Liver (tissue), 8 donors: ENCODE measurements at regions not wholly inside any gene's neighbourhood (a gene's known extent, or its start where the extent isn't known, plus 50 kb on each side); places are given as distances from the start of the nearest gene placed in this dataset.

ENCODE experiments used
- DNase-seq: peaks from one replicate; pipeline ENCODE4 v3.0.0-alpha.2; 2017; ENCODE audit warnings: low spot score
- H3K27ac ChIP-seq, 2 donors: one replicate each; pipeline ENCODE4 v1.7.0; 2013; ENCODE audit warnings: inconsistent platforms in 2 of 2, low read length in 2 of 2, control low read depth in 1 of 2, low read depth in 1 of 2, mild to moderate bottlenecking in 1 of 2
- H3K27me3 ChIP-seq, 4 donors: one replicate each; pipeline versions ENCODE4 v1.6.1 to v1.7.0; 2013; ENCODE audit warnings: low read length in 3 of 4, inconsistent platforms in 1 of 4, mild to moderate bottlenecking in 1 of 4, moderate library complexity in 1 of 4; ENCODE audit not compliant: control insufficient read depth in 4 of 4, insufficient read depth in 4 of 4
- H3K36me3 ChIP-seq, 4 donors: one replicate each; pipeline versions ENCODE4 v1.6.1 to v1.7.0; 2013; ENCODE audit warnings: low read length in 3 of 4, mild to moderate bottlenecking in 3 of 4, low read depth in 1 of 4, moderate library complexity in 1 of 4; ENCODE audit not compliant: control insufficient read depth in 4 of 4, insufficient read depth in 3 of 4
- H3K4me1 ChIP-seq, 4 donors: one replicate each; pipeline versions ENCODE4 v1.6.1 to v1.7.0; 2013; ENCODE audit warnings: low read length in 3 of 4, mild to moderate bottlenecking in 3 of 4, moderate library complexity in 1 of 4; ENCODE audit not compliant: control insufficient read depth in 4 of 4, insufficient read depth in 4 of 4
- H3K4me3 ChIP-seq, 3 donors: one replicate each; pipeline versions ENCODE4 v1.6.1 to v1.7.0; 2013; ENCODE audit warnings: low read length in 3 of 3, control low read depth in 1 of 3, low read depth in 1 of 3, mild to moderate bottlenecking in 1 of 3
- H3K9ac ChIP-seq, 2 donors: one replicate each; pipeline ENCODE4 v1.7.0; 2013; ENCODE audit warnings: low read length in 2 of 2, mild to moderate bottlenecking in 2 of 2, moderate library complexity in 2 of 2, control low read depth in 1 of 2, low read depth in 1 of 2
- H3K9me3 ChIP-seq, 4 donors: one replicate each; pipeline versions ENCODE4 v1.6.1 to v1.7.0; 2013; ENCODE audit warnings: low read length in 3 of 4; ENCODE audit not compliant: control insufficient read depth in 4 of 4
- CTCF ChIP-seq: fragments of 150-350 bp; IDR thresholded peaks from 2 replicates; pipeline ENCODE4 v1.5.1; 2017; ENCODE audit warnings: improper control_type of control experiment, low read depth, low read length; ENCODE audit not compliant: missing input control
- EGR1 ChIP-seq, 2 donors: IDR thresholded peaks; 2 replicates each; pipeline ENCODE4 v1.6.1; 2016 to 2018; ENCODE audit warnings: antibody characterized with exemption in 2 of 2, low read depth in 2 of 2
- FOXA1 ChIP-seq: IDR thresholded peaks from 2 replicates; pipeline ENCODE4 v1.6.1; 2016; ENCODE audit warnings: antibody characterized with exemption
- GABPA ChIP-seq, 2 donors: IDR thresholded peaks in 1 of 2; conservative IDR thresholded peaks in 1 of 2; 2 replicates each; pipeline ENCODE4 v1.6.1; 2016; ENCODE audit warnings: antibody characterized with exemption in 2 of 2, mild to moderate bottlenecking in 1 of 2, moderate library complexity in 1 of 2
- HNF4A ChIP-seq, 2 donors: conservative IDR thresholded peaks; 2 replicates each; pipeline ENCODE4 v1.6.1; 2016; ENCODE audit warnings: antibody characterized with exemption in 2 of 2, mild to moderate bottlenecking in 2 of 2
- HNF4G ChIP-seq: IDR thresholded peaks from 2 replicates; pipeline ENCODE4 v1.6.1; 2016; ENCODE audit warnings: antibody characterized with exemption
- JUND ChIP-seq, 2 donors: IDR thresholded peaks; 2 replicates each; pipeline ENCODE4 v1.6.1; 2016; ENCODE audit warnings: antibody characterized with exemption in 2 of 2
- NR2F2 ChIP-seq: IDR thresholded peaks from 2 replicates; pipeline ENCODE4 v1.6.1; 2016; ENCODE audit warnings: antibody characterized with exemption
- RAD21 ChIP-seq, 2 donors: IDR thresholded peaks; 2 replicates each; pipeline ENCODE4 v1.6.1; 2016; ENCODE audit warnings: antibody characterized with exemption in 2 of 2, mild to moderate bottlenecking in 2 of 2
- REST ChIP-seq: IDR thresholded peaks from 2 replicates; pipeline ENCODE4 v1.6.1; 2016; ENCODE audit warnings: antibody characterized with exemption, mild to moderate bottlenecking
- RXRA ChIP-seq, 2 donors: IDR thresholded peaks; 2 replicates each; pipeline ENCODE4 v1.6.1; 2017 to 2018; ENCODE audit warnings: antibody characterized with exemption in 2 of 2, mild to moderate bottlenecking in 1 of 2
- TAF1 ChIP-seq: conservative IDR thresholded peaks from 2 replicates; pipeline ENCODE4 v1.6.1; 2016; ENCODE audit warnings: antibody characterized with exemption, mild to moderate bottlenecking
- YY1 ChIP-seq: IDR thresholded peaks from 2 replicates; pipeline ENCODE4 v1.6.1; 2016; ENCODE audit warnings: antibody characterized with exemption, mild to moderate bottlenecking
- WGBS: extraction: QIAGEN DNeasy Blood & Tissue Kit; methylation state at CpG from one replicate; pipeline ENCODE4 v1.1.7; 2013; 5-methylcytosine and 5-hydroxymethylcytosine counted together
- TF ChIP-seq, protein P1 (sequence below): IDR thresholded peaks from 2 replicates; pipeline ENCODE4 v1.6.1; 2016; ENCODE audit warnings: antibody characterized with exemption
- TF ChIP-seq, protein P2 (sequence below): IDR thresholded peaks from 2 replicates; pipeline ENCODE4 v1.6.1; 2016; ENCODE audit warnings: antibody characterized with exemption
- donor health status: healthy.
- donor health status: healthy.
- donor health status: healthy.
- donor health status: healthy.
- donor health status: healthy.

- Histone ChIP-seq H3K4me3 (no peak overlapping the region), H3K36me3 (no peaks in the 10 kb centered on the region), H3K27me3 (peaks cover 0 to 6% (median 3%) of the 10 kb centered on the region in 4 donors), H3K9me3 (no peaks in the 10 kb centered on the region), H3K9ac (no peak overlapping the region), H3K27ac (no peak overlapping the region), H3K4me1 (no peaks in the 10 kb centered on the region)
- TF ChIP-seq FOXA1 (no peak), HNF4A (conservative IDR thresholded peaks at IDR 0.05) (no peak), YY1 (no peak), NR2F2 (no peak), RAD21 (IDR thresholded peaks at IDR 0.05) (no peak), TAF1 (no peak), GABPA (IDR thresholded peaks at IDR 0.05 in 1 of 2, conservative IDR thresholded peaks at IDR 0.05 in 1 of 2) (no peak)
- TF ChIP-seq, protein P1, sequence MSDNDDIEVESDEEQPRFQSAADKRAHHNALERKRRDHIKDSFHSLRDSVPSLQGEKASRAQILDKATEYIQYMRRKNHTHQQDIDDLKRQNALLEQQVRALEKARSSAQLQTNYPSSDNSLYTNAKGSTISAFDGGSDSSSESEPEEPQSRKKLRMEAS = no peak
- WGBS = 73% methylated on average over 21 of the region's 21 CpGs
- DNase-seq = no peak
Observed at GRCh38 chr1:2923351-2923750, 97.9 kb upstream of the ACTRT2 start.

DNA sequence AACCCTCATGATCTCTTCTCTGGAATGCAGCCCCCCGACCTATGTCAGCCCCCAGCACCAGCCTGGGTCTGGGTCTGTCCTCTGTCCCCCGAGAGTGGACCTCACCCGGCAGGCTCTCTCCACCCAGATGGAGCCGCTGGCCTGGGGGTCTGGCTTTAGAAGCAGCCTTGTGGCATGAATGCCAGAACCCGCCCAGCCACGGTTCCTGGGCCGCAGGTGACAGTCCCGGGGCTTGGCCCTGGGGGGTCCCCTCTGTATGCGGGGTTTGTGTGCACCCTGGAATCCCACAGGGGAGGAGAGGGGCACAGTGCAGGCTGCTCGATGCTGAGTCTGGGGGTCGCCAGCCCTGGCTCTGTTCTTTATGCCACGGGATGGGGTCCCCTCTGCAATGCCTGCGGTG lies 96.0 kb upstream of the ACTRT2 start:
- H3K9ac ChIP-seq = no peak overlapping the region
- TF ChIP-seq EGR1 (IDR thresholded peaks at IDR 0.05; ENCODE audit: low read depth in 2 of 2) (no peak), RAD21 (IDR thresholded peaks at IDR 0.05) (no peak), HNF4A (conservative IDR thresholded peaks at IDR 0.05) (no peak), REST (no peak), GABPA (IDR thresholded peaks at IDR 0.05 in 1 of 2, conservative IDR thresholded peaks at IDR 0.05 in 1 of 2) (no peak), JUND (IDR thresholded peaks at IDR 0.05) (no peak), HNF4G (no peak), FOXA1 (no peak)
- TF ChIP-seq, protein P2, sequence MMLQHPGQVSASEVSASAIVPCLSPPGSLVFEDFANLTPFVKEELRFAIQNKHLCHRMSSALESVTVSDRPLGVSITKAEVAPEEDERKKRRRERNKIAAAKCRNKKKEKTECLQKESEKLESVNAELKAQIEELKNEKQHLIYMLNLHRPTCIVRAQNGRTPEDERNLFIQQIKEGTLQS = no peak
- no peak for DNase-seq
- peaks cover 0 to 6% (median 3%) of the 10 kb centered on the region in 4 donors for H3K27me3 ChIP-seq
- 82% methylated on average over 13 of the region's 13 CpGs for WGBS
- H3K36me3 ChIP-seq = no peaks in the 10 kb centered on the region
- H3K9me3 ChIP-seq = no peaks in the 10 kb centered on the region
- no peak overlapping the region for H3K27ac ChIP-seq
- no peaks in the 10 kb centered on the region for H3K4me1 ChIP-seq
- no peak overlapping the region for H3K4me3 ChIP-seq

- H3K4me1 ChIP-seq = no peaks in the 10 kb centered on the region
- TF ChIP-seq FOXA1 (no peak), HNF4G (no peak), JUND (IDR thresholded peaks at IDR 0.05) (no peak), RXRA (IDR thresholded peaks at IDR 0.05) (no peak), CTCF (no peak), HNF4A (conservative IDR thresholded peaks at IDR 0.05) (no peak)
- TF ChIP-seq, protein P2 = no peak
- H3K4me3 ChIP-seq = no peak overlapping the region
- no peaks in the 10 kb centered on the region for H3K36me3 ChIP-seq
- no peak for DNase-seq
- H3K27ac ChIP-seq = no peak overlapping the region
- H3K9me3 ChIP-seq = no peaks in the 10 kb centered on the region
- WGBS = 66% methylated on average over 10 of the region's 10 CpGs
- H3K27me3 ChIP-seq = peaks cover 0 to 6% (median 3%) of the 10 kb centered on the region in 4 donors
- no peak overlapping the region for H3K9ac ChIP-seq
Observed at GRCh38 chr1:2925918-2926317, 95.3 kb upstream of the ACTRT2 start.
